ENCODE measurements at regions not wholly inside any gene's neighbourhood (a gene's known extent, or its start where the extent isn't known, plus 50 kb on each side); places are given as distances from the start of the nearest gene placed in this dataset.

- TF ChIP-seq EZH2phosphoT487 (IDR thresholded peaks at IDR 0.05; ENCODE audit: unreplicated experiment): no peak
- TF ChIP-seq CTCF (conservative IDR thresholded peaks at IDR 0.05; ENCODE audit: low read depth in 2 of 2): no peak
- no peak for TF ChIP-seq REST (IDR thresholded peaks at IDR 0.05; ENCODE audit: unreplicated experiment)
- no peak for TF ChIP-seq EZH2 (IDR thresholded peaks at IDR 0.05; ENCODE audit: low read depth, unreplicated experiment)
- TF ChIP-seq STAT1 (IDR thresholded peaks at IDR 0.05; ENCODE audit: unreplicated experiment): no peak
- no peak for TF ChIP-seq POLR2AphosphoS5 (IDR thresholded peaks at IDR 0.05; ENCODE audit: low read depth)
- TF ChIP-seq ETS1 (IDR thresholded peaks at IDR 0.05): no peak
- no peak for TF ChIP-seq CREB1 (CRISPR knock-in tag; IDR thresholded peaks at IDR 0.05; ENCODE audit: low read depth)
- no peak for TF ChIP-seq ZNF462 (CRISPR knock-in tag; IDR thresholded peaks at IDR 0.05)
- no peak for TF ChIP-seq JUNB (IDR thresholded peaks at IDR 0.05; ENCODE audit: unreplicated experiment)
- TF ChIP-seq ZNF114 (CRISPR knock-in tag; IDR thresholded peaks at IDR 0.05): no peak
- TF ChIP-seq NANOG (IDR thresholded peaks at IDR 0.05; ENCODE audit: borderline replicate concordance): no peak
- no peak for TF ChIP-seq ZNF331 (CRISPR knock-in tag; IDR thresholded peaks at IDR 0.05; ENCODE audit: low read depth)
Measured at GRCh38 chr12:92530706-92531105, 172.1 kb upstream of the PLEKHG7 start.

Measured in GM23338 (cell line).